CD14-positive monocyte (primary cell): ENCODE measurements at regions not wholly inside any gene's neighbourhood (a gene's known extent, or its start where the extent isn't known, plus 50 kb on each side); places are given as distances from the start of the nearest gene placed in this dataset.

ENCODE experiments used
- DNase-seq, 3 donors: peaks; one replicate each; pipeline ENCODE4 v3.0.0-alpha.2; 2011 to 2022
- H2AFZ ChIP-seq: 2 replicates; pipeline ENCODE4 v1.6.0; 2012; ENCODE audit warnings: mild to moderate bottlenecking, low read depth, low read length, inconsistent platforms; ENCODE audit not compliant: insufficient read depth, poor library complexity, severe bottlenecking
- H3K27ac ChIP-seq, 2 donors: 1 replicate in 1 of 2; 2 replicates in 1 of 2; pipeline ENCODE4 v1.5.1; 2012 to 2013; ENCODE audit warnings: low read length in 2 of 2, control low read depth in 1 of 2, inconsistent platforms in 1 of 2, low read depth in 1 of 2, mild to moderate bottlenecking in 1 of 2
- H3K27me3 ChIP-seq, 2 donors: one replicate each; pipeline versions ENCODE4 v1.6.0 to v1.6.1; 2011 to 2013; ENCODE audit warnings: low read length in 2 of 2; ENCODE audit not compliant: control insufficient read depth in 2 of 2, insufficient read depth in 2 of 2
- H3K36me3 ChIP-seq, 2 donors: replicated peaks in 1 of 2; 1 replicate in 1 of 2; 2 replicates in 1 of 2; pipeline versions ENCODE4 v1.5.1 to v1.6.1; 2012 to 2013; ENCODE audit warnings: low read length in 2 of 2, control low read depth in 1 of 2, inconsistent platforms in 1 of 2, mild to moderate bottlenecking in 1 of 2; ENCODE audit not compliant: insufficient read depth in 2 of 2, control insufficient read depth in 1 of 2
- H3K4me1 ChIP-seq, 2 donors: 1 replicate in 1 of 2; 2 replicates in 1 of 2; pipeline versions ENCODE4 v1.5.1 to v1.6.1; 2012 to 2013; ENCODE audit warnings: low read length in 2 of 2, control low read depth in 1 of 2, inconsistent platforms in 1 of 2, mild to moderate bottlenecking in 1 of 2, moderate library complexity in 1 of 2; ENCODE audit not compliant: insufficient read depth in 2 of 2, control insufficient read depth in 1 of 2
- H3K4me2 ChIP-seq: replicated peaks from 2 replicates; pipeline ENCODE3; 2012; ENCODE audit warnings: low read length, moderate library complexity, mild to moderate bottlenecking; ENCODE audit not compliant: poor library complexity, severe bottlenecking; ENCODE audit errors: extremely low read depth
- H3K4me3 ChIP-seq, 3 experiments: fragments of 200-600 bp in 1 of 3; sonication (generic) in 1 of 3; replicated peaks in 1 of 3; 1 replicate in 2 of 3; 2 replicates in 1 of 3; pipeline ENCODE4 v1.5.1; 2011 to 2013; ENCODE audit warnings: low read length in 3 of 3, mild to moderate bottlenecking in 3 of 3, control low read depth in 2 of 3, low read depth in 2 of 3, inconsistent platforms in 1 of 3, moderate library complexity in 1 of 3
- H3K79me2 ChIP-seq: 2 replicates; pipeline ENCODE4 v1.6.0; 2012; ENCODE audit warnings: mild to moderate bottlenecking, control low read depth, inconsistent platforms, low read length, moderate library complexity; ENCODE audit not compliant: insufficient read depth
- H3K9ac ChIP-seq: 2 replicates; pipeline ENCODE4 v1.6.0; 2017; ENCODE audit warnings: low read length, mild to moderate bottlenecking; ENCODE audit not compliant: insufficient read depth, poor library complexity, severe bottlenecking
- H3K9me3 ChIP-seq, 2 donors: replicated peaks in 1 of 2; 1 replicate in 1 of 2; 2 replicates in 1 of 2; pipeline versions ENCODE4 v1.5.1 to v1.6.1; 2012 to 2013; ENCODE audit warnings: low read length in 2 of 2, control low read depth in 1 of 2; ENCODE audit not compliant: control insufficient read depth in 1 of 2, insufficient read depth in 1 of 2
- H4K20me1 ChIP-seq: 2 replicates; pipeline ENCODE4 v1.6.0; 2012; ENCODE audit warnings: mild to moderate bottlenecking, low read length, control low read depth, moderate library complexity; ENCODE audit not compliant: insufficient read depth
- H3K27ac Mint-ChIP-seq, 7 donors: one replicate each; pipeline ENCODE4 v1.8.0; 2020; ENCODE audit warnings: mild to moderate bottlenecking in 7 of 7, mixed read lengths in 7 of 7, moderate library complexity in 6 of 7, inconsistent platforms in 2 of 7
- H3K27me3 Mint-ChIP-seq, 3 donors: one replicate each; pipeline ENCODE4 v1.8.0; 2021 to 2022; ENCODE audit warnings: low read depth in 3 of 3, mild to moderate bottlenecking in 3 of 3, mixed read lengths in 3 of 3, moderate library complexity in 3 of 3, inconsistent platforms in 1 of 3
- H3K36me3 Mint-ChIP-seq, 2 donors: one replicate each; pipeline ENCODE4 v1.8.0; 2020; ENCODE audit warnings: mixed read lengths in 2 of 2, inconsistent platforms in 1 of 2, mild to moderate bottlenecking in 1 of 2
- H3K4me1 Mint-ChIP-seq: one replicate; pipeline ENCODE4 v1.8.0; 2020; ENCODE audit warnings: mild to moderate bottlenecking, mixed read lengths
- H3K4me3 Mint-ChIP-seq, 2 donors: one replicate each; pipeline ENCODE4 v1.8.0; 2020; ENCODE audit warnings: mild to moderate bottlenecking in 2 of 2, mixed read lengths in 2 of 2, moderate library complexity in 1 of 2
- H3K9me3 Mint-ChIP-seq, 7 donors: one replicate each; pipeline ENCODE4 v1.8.0; 2020 to 2022; ENCODE audit warnings: mixed read lengths in 7 of 7, mild to moderate bottlenecking in 6 of 7, moderate library complexity in 6 of 7, inconsistent platforms in 2 of 7
- CTCF ChIP-seq: fragments of 200-600 bp; IDR thresholded peaks from one replicate; pipeline ENCODE4 v1.8.0; 2022; ENCODE audit warnings: antibody characterized with exemption, mild to moderate bottlenecking
- WGBS: methylation state at CpG from one replicate; pipeline ENCODE4 v1.1.5; 2013; ENCODE audit warnings: missing lambda C conversion rate; ENCODE audit not compliant: insufficient coverage; 5-methylcytosine and 5-hydroxymethylcytosine counted together
- intact Hi-C, 2 donors: fragments of 100-400 bp; cut with micrococcal nuclease; formaldehyde crosslinking; loops; one replicate each; pipeline versions ENCODE4 v1.15.0 to v1.15.1; 2023

GRCh38 chr9:18338042-18338441, 135.9 kb upstream of the ADAMTSL1 start:
- Histone ChIP-seq H3K36me3 (no peaks in the 10 kb centered on the region), H3K9ac (no peak overlapping the region), H3K4me2 (no peak overlapping the region), H3K9me3 (no peaks in the 10 kb centered on the region), H4K20me1 (no peaks in the 10 kb centered on the region), H3K4me3 (no peak overlapping the region), H3K4me1 (no peaks in the 10 kb centered on the region), H3K27ac (no peak overlapping the region), H2AFZ (no peak overlapping the region), H3K27me3 (no peaks in the 10 kb centered on the region), H3K79me2 (no peaks in the 10 kb centered on the region)
- no peaks in the 10 kb centered on the region for H3K9me3 Mint-ChIP-seq
- H3K4me1 Mint-ChIP-seq, result no peaks in the 10 kb centered on the region
- no peak overlapping the region for H3K27ac Mint-ChIP-seq
- no peaks in the 10 kb centered on the region for H3K36me3 Mint-ChIP-seq
- peaks cover 0 to 2% (median 0%) of the 10 kb centered on the region in 3 donors for H3K27me3 Mint-ChIP-seq
- 90% methylated on average over 3 of the region's 4 CpGs for WGBS
- no peak for DNase-seq
- intact Hi-C loops, result no loop called here
- H3K4me3 Mint-ChIP-seq, result no peak overlapping the region
- TF ChIP-seq CTCF, result no peak

GRCh38 chr9:18343784-18344183, 130.2 kb upstream of the ADAMTSL1 start:
- H3K9me3 Mint-ChIP-seq, result no peaks in the 10 kb centered on the region
- no peak overlapping the region for H3K9ac ChIP-seq
- H3K27ac ChIP-seq, result no peak overlapping the region
- no peak for TF ChIP-seq CTCF
- H3K4me1 Mint-ChIP-seq, result no peaks in the 10 kb centered on the region
- H3K36me3 ChIP-seq, result no peaks in the 10 kb centered on the region
- H3K27ac Mint-ChIP-seq, result no peak overlapping the region
- H4K20me1 ChIP-seq, result no peaks in the 10 kb centered on the region
- H3K27me3 ChIP-seq, result no peaks in the 10 kb centered on the region
- no peaks in the 10 kb centered on the region for H3K79me2 ChIP-seq
- intact Hi-C loops, result no loop called here
- H3K27me3 Mint-ChIP-seq, result no peaks in the 10 kb centered on the region
- 83% methylated on average over 1 of the region's 2 CpGs for WGBS
- DNase-seq, result no peak
- H3K4me1 ChIP-seq, result no peaks in the 10 kb centered on the region
- no peak overlapping the region for H3K4me2 ChIP-seq
- H3K4me3 ChIP-seq, result no peak overlapping the region
- H3K36me3 Mint-ChIP-seq, result no peaks in the 10 kb centered on the region
- H2AFZ ChIP-seq, result no peak overlapping the region
- no peak overlapping the region for H3K4me3 Mint-ChIP-seq
- no peaks in the 10 kb centered on the region for H3K9me3 ChIP-seq
